ENCODE measurements at regions not wholly inside any gene's neighbourhood (a gene's known extent, or its start where the extent isn't known, plus 50 kb on each side); places are given as distances from the start of the nearest gene placed in this dataset.

DNA sequence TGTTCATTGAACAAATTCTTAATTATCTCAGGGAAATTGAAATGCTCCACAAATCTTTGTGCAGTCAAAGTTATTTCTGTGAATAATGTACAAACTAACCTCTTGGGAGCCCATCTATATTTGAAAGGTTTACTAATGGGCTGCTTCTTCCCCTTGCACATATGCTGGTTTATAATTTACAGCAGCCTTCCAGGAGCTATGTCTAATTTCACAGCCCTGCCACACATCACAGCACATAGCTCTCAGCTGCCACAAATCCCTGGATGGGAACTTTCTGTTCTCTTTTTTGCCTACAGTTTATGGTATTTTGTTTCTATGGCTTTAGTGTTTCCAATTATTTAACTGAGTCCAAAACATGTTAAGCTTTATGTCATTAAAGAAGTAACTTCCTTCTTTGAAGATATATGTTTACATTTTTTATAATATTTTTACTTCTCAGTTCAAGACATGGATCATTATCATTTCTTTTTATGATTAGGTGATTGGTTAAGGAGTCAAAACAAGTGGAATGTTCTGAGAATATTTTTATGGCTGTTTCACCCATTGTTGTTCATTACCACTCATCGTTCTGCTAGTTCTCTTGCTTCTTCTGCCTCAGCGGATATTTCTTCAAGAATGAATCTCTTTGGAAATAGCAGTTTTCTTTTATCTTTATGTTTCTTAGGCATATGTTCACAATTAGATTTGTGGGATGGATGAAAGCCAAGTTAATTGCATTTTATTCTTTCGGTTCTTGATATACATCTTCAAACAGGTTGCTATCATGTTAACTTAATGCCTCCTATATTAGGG lies 475.6 kb upstream of the MIS18BP1 start:
- DNase-seq (ENCODE audit: insufficient read length, low spot score) (no peak), FAIRE-seq (no peak)

DNA sequence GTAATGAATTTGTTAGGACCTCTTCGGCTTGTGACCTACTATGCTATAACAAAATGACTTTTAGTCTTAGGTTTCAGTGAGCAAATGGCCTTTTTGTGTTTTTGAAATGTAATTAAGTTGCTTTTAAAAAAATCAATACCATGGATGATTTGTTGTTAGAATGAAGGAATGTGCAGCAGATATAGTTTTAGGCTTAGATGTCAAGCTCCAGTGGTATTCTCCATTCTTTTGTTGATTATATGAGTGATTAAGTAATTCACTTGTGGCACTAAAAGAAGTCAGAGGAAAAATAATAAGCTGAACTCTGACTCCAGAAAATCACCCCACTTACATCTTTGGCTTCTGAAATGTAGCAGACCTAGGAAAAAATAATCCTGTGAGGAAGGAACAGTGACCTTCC lies 474.1 kb upstream of the MIS18BP1 start:
- FAIRE-seq (no peak), DNase-seq (ENCODE audit: insufficient read length, low spot score) (no peak)

DNA sequence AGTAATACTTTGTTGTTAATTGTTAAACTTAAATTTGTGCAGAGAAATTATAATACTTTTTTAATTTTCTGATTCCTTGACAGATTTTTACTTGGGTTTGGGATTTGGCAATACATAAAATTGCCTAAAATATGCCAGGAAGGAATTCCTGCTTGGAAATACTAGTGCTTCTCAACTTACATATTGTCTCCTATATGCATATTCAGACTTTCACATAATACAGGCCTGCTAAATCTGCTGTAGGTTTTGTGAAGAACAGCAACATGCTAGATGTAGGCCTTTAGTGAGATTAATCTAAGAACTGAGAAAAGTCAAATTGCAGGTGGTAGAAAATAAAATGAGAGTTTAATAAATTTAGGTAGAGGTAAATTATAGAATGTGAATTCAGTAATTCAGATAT lies 468.5 kb upstream of the MIS18BP1 start:
- no peak for DNase-seq (ENCODE audit: insufficient read length, low spot score)

DNA sequence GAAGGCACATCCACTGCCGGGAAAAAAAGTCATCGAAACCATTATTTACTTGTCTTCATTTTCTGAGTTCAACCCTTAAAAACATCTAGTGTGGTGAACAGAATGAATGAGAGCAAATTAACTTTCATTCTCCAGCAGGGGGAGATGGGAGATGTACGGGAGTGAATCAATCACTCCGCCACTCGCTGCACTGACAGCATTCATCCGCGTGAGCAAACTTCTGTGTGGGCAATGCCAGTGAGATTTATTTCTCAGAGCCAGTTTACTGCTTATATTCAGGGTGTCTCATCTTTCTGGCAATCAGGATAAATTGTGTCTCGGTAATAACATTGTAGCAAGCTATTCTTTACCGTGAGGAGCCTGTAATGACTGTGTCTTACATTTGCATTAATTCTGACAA lies 463.6 kb upstream of the MIS18BP1 start:
- FAIRE-seq, result no peak
- DNase-seq (ENCODE audit: insufficient read length, low spot score), result no peak

More for the DNA sequence above, 468.5 kb upstream of the MIS18BP1 start:
- no peak for FAIRE-seq

DNA sequence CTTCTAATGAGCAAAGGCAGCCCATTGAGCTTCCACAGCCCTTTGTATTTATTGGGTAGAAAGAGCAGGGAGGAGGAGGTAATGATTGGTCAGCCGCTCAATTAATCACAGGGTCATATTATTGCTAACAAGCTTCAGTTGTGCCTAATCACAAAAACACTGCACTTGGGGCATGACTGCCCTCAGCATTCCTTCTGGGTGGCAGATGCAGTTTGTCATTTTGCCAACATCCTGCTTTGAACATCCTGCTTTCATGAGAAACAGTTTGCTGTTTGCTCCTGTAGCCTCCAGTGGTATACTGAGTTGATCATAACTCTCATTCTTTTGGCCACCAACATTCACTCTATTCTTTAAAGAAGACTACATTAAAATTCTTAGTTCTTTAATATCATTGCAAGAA lies 462.9 kb upstream of the MIS18BP1 start:
- FAIRE-seq, result no peak
- DNase-seq (ENCODE audit: insufficient read length, low spot score), result no peak

DNA sequence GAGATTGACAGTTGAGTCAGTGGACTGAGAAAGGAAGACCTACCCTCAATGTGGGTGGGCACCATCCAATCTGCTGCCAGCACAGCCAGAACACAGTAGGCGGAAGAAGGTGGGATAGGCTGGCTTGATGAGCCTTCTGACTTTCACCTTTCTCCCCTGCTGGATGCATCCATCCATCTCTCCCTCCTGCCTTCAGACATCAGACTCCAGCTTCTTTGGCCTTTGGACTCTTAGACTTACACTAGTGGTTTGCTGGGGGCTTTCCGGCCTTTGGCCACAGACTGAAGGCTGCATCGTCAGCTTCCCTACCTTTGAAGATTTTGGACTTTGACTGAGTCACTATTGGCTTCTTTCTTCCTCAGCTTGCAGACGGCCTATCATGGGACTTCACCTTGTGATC lies 456.5 kb upstream of the MIS18BP1 start:
- FAIRE-seq, result no peak
- DNase-seq (ENCODE audit: insufficient read length, low spot score), result no peak

DNA sequence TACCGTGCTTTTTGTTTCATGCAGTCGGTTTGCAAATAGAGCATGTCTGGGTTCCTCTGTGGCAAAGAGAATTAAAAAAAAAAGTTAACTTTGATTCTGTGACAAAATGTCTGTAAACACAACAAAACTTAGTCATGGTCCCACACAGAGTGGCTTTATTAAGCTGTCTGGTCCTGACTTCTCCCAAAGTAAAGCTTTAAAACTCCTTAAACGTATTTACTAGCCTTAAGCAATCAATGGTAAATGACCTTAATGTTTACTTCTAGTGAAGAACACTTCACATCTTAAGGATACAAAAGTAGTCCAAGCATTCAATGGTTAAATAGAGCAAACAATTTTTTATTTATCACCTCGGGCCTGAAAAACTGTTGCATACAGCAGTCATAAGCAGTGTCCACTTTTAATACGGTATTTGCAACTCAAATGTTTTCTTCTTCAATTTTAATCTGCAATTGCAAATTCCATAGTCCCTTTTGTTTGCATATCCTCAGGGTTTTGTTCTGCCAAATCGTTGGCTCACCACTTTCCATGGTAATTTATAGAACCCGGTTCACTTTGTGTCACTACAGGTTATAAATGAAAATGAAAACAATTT lies 453.0 kb upstream of the MIS18BP1 start:
- FAIRE-seq, result no peak
- DNase-seq (ENCODE audit: insufficient read length, low spot score), result no peak

DNA sequence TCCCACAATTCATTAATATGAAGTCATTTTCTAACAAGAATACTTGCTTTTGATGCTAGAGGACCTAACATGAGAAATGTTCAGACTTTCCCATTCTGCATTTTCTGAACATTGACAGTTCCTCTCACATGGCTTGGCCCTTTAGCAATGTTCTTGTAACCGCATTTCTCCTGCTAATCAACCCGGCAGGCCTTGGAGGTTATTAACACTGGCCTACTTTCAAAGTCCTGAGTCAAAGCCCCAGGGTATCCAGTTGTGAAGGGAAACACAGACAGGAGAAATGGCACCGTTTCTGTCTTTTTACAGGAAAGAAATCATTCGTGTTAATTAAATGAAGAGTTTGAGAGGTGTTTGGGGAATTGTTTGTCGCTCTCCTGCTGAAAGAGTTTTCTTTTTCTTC lies 446.5 kb upstream of the MIS18BP1 start:
- DNase-seq (ENCODE audit: insufficient read length, low spot score) (no peak), FAIRE-seq (no peak)

DNA sequence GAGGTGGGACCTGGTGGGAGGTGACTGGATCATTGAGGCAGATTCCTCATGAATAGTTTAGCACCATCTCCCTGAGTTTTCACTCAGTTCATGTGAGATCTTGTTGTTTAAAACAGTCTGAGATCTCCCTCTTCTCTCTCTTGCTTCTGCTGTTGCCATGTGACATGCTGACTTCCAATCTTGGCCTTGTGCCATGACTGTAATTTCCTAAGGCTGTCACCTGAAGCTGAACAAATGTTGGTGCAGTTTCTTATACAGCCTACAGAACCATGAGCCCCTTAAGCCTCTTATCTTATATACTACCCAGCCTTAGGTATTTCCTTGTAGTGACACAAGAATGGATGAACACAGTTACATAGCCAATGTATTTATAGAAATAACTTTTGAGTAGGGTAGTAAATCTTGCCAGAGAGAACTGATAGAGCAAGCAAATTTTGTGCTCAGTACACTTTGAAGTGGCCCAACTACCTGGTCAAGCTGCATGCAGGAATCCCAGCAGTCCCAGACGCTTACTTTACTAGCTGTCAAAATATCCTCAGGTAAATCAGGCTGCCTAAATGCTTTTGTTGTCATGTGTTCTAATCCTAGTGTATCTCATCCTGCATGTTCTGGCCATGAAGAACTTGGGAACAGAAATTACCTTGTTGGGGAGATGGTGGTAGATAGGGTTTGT lies 445.6 kb upstream of the MIS18BP1 start:
- DNase-seq (ENCODE audit: insufficient read length, low spot score) (no peak), FAIRE-seq (no peak)

DNA sequence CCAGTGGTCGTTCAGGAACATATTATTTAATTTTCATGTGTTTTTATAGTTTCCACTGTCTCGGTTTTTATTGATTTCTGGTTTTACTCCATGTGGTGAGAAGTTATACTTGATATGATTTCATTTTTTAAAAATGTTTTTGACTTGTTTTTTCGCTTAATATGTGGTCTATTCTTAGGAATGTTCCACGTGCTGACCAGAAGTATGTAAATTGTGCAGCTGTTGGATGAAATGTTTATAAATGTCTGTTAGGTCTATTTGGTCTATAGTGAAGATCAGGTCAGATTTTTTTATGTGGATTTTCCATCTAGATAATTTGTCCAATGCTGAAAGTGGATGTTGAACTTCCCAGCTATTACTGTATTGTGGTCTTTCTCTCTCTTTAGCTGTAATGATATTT lies 433.8 kb upstream of the MIS18BP1 start:
- DNase-seq (ENCODE audit: insufficient read length, low spot score) (no peak), FAIRE-seq (no peak)

DNA sequence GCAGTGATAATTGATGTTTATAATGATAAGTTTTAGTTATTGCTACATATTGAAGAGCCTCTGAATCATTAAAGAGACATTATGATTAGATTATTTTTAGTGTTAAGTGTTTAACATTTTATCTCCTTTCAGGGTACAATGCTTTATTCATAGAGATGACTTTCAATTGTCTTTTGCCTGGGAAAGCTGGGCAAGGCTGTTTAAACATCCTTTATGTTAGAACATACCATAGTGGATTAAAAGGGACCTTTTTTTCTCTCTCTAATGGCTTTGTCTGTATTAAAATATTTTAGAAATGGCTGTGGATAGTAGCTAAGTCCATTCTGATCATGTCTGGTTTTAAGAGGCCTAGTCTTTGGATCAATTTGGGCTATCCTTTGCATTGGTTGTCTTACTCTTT lies 427.5 kb upstream of the MIS18BP1 start:
- DNase-seq (ENCODE audit: insufficient read length, low spot score) (no peak), FAIRE-seq (no peak)

DNA sequence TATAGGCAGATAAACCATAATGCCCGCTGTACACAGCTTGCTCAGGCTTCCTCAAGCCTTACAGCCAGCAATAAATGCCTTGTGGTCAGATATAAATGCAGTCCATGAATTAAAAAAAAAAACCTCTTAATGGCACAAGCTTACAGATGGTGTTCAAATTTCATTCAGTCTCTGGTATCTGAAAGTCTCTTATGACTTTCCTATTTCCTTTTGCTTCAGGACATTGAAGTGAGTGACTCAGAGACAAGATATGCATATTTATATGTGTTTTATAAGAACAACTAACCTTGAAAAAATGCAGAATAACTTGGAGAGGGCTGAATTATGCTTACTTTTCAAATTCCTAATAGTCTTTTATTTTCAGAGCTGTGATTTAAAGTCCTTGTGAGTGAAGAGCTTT lies 426.9 kb upstream of the MIS18BP1 start:
- DNase-seq (ENCODE audit: insufficient read length, low spot score), result no peak
- FAIRE-seq, result no peak

DNA sequence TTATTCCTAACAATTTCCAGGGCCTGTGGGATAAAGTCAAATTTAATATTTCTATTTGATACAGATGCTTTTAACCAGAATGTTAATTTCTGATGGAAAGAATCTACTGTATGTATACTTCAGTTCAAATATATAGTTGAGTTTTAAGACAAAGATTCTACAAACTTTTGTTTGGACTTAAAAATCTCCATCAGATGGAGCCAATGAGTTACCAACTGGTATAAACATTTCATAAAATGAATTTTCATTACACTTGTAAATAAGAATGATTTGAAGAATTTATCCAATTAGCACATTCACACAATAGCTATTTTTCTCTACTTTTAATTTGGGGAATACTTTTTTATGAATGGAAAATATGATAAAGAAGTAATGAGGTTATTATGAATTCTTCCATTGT lies 425.2 kb upstream of the MIS18BP1 start:
- no peak for FAIRE-seq

DNA sequence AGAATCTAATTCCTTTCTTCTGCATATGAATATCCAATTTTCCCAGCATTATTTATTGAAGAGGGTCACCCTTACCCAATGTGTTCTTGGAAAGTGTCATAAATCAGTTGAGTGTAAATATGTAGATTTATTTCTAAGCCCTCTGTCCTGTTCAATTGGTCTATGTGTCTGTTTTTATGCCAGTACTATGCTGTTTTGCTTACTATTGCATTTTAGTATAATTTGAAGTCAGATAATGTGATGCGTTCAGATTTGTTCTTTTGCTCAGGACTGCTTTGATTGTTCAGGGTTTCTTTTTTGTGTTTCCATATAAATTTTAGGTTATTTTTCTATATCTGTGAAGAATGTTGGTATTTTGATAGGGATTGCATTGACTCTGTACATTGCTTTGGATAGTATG lies 420.4 kb upstream of the MIS18BP1 start:
- FAIRE-seq (no peak), DNase-seq (ENCODE audit: insufficient read length, low spot score) (no peak)

More for the DNA sequence above, 425.2 kb upstream of the MIS18BP1 start:
- no peak for DNase-seq (ENCODE audit: insufficient read length, low spot score)

DNA sequence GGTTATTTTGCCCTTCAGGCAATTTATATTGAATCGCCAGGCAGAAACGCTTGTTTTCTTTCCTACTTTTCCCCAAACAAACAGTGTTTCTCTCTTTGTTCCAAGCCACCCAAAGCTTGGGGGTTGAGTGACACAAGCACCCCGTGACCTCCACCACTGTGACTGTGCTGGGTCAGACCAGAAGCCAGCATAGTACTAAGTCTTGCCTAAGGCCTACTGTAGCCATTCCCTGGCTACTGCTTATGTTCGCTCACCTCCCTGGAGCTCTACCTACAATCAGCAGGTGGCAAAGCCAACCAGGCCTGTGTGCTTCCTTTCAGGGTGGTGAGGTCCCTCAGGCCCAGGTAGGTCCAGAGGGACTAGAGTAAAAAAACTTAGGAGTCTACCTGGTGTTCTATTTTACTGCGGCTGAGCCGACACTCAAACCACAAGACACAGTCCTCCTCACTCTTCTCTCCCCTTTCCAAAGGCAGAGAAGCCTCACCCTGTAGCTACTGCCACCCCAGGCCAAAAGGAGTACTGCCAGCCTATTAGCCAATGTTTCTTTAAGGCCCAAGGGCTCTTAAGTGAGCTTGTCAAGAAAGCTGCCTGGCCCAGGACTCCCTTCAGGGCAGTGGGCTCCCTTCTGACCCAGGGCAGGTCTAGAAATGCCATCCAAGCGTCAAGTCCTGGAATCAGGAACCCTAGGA lies 411.8 kb upstream of the MIS18BP1 start:
- DNase-seq (ENCODE audit: insufficient read length, low spot score), result no peak
- FAIRE-seq, result no peak

DNA sequence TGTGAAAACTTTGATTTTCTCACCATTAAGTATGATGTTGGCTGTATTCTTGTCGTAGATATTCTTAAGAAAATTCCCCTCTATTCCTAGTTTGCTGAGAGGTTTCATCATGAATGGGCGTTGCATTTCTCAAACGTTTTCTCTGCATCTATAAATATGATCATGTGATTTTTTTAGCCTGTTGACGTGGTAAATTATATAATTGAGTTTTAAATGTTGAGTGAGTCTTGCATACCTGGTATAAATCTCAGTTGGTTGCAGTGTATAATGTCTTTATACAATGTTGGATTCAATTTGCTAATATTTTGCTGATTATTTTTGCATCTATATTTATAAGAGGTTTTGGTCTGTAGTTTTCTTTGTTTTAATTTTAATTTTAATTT lies 405.9 kb upstream of the MIS18BP1 start:
- DNase-seq (ENCODE audit: insufficient read length, low spot score), result no peak
- FAIRE-seq, result no peak

DNA sequence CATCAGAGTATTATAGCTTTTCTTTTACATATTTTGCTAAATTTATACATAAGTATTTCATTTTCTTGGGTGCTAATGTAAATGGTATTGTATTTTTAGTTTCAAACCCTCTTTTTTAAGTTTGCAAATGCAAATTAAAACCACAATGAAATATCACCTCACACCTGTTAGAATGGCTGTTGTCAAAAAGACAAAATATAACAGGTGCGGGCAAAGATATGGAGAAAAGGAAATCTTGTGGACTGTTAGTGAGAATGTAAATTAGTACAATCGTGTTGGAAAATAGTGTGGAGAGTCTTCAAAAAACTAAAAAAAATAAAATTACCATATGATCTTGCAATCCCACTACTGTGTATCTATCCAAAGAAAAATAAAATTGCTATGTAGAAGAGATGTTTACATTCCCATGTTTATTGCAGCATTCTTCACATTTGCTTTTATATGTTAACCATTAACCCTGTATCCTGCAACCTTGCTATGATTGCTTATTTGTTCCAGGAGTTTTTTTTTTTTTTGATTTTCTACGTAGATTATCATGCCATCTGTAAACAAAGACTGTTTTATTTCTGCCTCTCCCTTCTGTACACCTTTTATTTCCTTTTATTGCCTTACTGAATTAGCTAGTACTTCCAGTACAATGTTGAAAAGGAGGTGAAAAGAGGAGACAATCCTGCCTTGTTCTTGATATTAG lies 405.4 kb upstream of the MIS18BP1 start:
- DNase-seq (ENCODE audit: insufficient read length, low spot score), result no peak
- no peak for FAIRE-seq

DNA sequence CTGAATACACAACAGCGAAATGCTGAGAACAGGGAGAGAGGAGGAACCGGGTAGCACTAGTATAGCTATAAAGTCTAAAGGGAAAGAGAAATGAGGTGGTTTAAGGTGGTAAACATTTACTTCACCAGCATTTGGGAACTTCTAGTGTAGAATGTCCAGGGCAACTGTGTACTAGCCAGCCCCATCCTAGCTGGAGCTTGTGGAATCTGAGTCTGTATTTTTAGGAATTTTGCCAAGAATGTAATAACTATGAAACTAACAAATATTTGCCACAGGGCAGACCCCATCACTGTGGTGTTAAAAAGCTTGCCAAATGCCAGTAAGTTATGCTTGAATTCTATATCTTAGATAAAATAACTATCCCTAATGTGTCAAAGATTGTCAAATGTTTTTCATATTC lies 398.9 kb upstream of the MIS18BP1 start:
- FAIRE-seq (no peak), DNase-seq (ENCODE audit: insufficient read length, low spot score) (no peak)

DNA sequence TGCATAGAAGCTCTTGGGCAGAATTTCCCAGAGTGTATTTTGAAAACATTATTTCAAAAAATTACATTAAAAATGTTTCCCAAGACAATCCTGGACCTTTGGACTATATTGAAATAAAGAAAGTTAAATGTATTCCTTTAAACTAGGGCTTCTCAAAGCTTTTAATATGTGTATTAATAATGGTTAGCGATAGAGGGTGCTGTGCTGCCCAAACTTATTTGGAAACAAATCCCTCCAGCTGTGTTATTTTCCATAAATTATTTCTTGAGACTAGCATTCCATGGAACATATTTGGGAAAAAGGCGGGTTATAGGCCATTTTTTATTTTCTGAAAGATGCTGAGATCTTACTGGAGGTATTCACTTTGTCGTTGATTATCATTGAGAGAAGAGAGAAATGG lies 397.8 kb upstream of the MIS18BP1 start:
- no peak for DNase-seq (ENCODE audit: insufficient read length, low spot score)
- no peak for FAIRE-seq

DNA sequence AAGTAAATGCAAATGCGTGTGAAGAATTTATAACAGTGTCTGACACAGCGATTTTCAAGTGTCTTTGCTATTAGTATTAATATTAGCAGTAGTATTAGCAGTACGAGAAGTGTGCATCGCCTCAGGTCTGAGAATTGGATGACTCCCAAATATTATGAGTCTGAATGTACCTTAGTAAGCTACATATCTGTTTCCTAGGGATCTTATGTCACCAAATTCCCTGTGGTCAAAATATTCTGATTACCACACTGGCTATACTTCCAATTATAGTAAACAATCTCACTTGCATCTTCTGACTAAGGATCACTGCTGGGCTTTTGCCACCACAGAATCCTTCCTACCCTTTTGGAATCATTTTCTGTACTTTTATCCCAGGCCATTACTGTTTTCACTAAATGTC lies 396.0 kb upstream of the MIS18BP1 start:
- DNase-seq (ENCODE audit: insufficient read length, low spot score) (no peak), FAIRE-seq (no peak)

DNA sequence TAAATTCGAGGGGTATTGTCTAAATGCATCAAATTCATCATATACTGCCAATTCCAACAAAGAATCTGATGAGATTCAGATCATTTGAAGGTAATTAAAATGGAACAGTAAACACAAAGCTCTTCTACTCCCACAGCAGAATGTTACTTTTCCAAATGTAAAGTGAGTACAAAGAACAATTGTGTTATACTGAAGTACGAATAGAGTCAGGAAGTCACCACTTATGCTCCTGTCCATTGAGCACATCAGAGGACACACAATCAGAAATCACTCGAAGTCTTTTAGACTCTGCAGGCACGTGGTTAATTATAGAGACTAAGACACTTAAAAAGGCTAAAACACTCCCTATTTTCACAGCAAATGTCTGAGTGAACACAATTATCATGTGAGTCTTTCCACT lies 388.5 kb upstream of the MIS18BP1 start:
- DNase-seq (ENCODE audit: insufficient read length, low spot score) (no peak), FAIRE-seq (no peak)

All from GM19239 (cell line).